GM18867 (cell line): ENCODE measurements at regions not wholly inside any gene's neighbourhood (a gene's known extent, or its start where the extent isn't known, plus 50 kb on each side); places are given as distances from the start of the nearest gene placed in this dataset.
"Not testable (repeated sequence)": the region's sequence is repeated elsewhere in the genome, so short reads cannot be mapped to it uniquely, and the experiment has no call there.

Experiments
- ATAC-seq: cut with Tn5 transposase; IDR thresholded peaks from one replicate; pipeline ENCODE4 v1.9.1; 2021; ENCODE audit warnings: mild to moderate bottlenecking, moderate library complexity; ENCODE audit not compliant: unreplicated experiment

DNA sequence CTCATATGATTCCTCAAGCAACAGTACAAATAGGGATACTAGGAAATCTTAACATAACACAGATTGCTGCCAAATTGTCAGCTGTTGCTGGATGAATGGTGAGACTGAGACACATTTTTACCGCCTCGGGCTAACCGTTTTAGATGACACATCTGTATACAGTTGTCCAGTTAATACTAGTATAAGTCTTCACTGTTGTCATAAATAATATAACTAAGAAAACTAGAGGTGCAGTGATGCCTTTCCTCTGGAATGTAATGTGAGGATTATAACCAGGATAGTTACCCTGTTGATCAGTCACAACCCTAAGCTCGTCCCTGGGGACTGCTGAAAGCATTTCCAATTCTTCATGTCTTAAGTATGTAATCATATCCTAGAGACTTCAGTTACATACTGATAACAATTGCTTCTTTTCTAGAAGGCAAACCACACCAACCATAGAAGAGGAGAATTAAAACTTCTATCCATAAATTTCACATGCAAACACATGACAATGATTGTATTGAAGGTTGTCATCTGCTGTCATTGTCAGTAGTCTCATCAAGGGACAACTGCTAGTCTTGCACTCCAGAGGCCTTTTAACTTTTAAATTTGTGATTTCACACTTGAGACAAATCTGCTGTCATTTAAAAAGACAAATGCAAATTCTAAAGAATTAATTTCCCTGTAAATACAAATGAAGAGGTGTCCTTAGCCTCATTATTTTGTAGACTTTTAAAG is 100.4 kb upstream of the SEMA3D start:
- no peak for ATAC-seq

GRCh38 chr7:85286446-85286845 is 99.6 kb upstream of the SEMA3D start:
- no peak for ATAC-seq

GRCh38 chr7:85285527-85285926 is 98.7 kb upstream of the SEMA3D start:
- no peak for ATAC-seq

DNA sequence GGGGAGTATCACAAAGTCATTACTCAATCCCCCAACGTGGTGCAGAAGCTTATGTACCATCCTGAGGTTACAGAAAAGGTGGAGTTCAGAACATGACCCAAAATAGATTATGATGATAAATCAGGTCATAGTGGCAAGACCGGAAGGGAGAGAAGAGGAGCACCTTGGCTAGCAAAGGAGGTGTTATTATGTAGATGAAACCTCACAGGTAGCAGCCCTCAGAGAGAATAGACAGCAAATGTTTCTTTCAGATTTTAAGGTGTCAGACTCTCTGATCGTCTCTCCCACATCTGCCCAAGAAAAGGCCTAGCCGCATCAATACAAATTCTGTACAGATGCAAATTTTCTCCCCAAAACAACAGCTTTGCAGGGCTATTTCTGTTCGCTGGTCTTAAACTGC is 88.3 kb upstream of the SEMA3D start:
- ATAC-seq: no peak

DNA sequence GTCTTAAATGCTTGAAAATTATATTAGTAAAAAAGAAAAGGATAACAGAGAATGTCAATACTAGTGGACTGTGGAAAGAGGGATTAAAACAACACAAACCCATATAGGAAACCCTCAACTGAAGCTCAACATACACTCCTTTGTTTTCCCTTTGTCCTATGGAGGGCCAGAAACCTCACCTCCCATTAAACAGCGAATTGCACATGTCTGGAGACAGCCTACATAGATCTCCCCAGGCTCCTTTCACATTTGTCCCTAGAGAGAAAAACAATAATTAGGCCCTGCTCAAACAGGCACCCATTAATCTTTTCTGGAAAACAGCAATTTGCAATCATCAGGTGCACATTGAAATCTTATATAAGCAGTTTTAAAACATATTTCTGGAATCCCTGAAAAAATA is 87.6 kb upstream of the SEMA3D start:
- no peak for ATAC-seq

GRCh38 chr7:85262891-85263290 is 76.0 kb upstream of the SEMA3D start:
- no peak for ATAC-seq

DNA sequence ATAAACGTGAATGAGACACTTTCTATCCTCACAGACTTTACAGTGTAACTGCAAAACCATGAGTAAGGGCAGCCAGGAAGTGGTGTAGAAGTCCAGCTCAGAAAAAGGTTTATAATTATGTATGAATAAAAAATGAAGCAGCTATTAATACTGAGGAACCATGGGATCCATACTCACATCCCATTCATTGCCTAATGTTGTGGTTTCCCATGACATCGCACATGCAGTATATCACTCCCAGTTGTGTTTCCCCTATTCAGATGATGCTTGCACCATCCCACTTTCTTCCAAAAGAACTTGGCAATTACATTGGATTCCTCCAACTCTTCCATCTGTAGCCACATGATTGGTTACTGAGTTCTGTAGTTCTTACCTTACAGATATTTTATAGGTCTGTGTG is 74.5 kb upstream of the SEMA3D start:
- no peak for ATAC-seq

GRCh38 chr7:85249787-85250186 is 62.9 kb upstream of the SEMA3D start:
- not testable (repeated sequence) for ATAC-seq

DNA sequence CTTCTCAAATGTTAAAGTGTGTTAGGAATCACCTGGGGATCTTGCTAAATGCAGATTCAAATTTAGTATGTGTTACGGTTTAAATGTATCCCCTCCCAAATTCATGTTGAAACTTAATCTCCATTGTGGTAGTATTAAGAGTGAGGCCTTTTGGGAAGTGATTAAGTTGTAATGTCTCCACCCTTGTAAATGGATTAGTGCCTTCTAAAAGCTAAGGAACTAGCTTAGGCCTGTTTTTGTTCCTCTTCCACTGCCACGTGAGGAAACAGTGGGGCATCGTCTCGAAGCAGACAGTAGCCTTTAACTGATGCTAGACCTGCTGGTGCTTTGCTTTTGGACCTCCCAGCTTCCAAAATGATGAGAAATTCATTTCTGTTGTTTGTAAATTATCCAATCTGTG is 52.3 kb upstream of the SEMA3D start:
- ATAC-seq: no peak

DNA sequence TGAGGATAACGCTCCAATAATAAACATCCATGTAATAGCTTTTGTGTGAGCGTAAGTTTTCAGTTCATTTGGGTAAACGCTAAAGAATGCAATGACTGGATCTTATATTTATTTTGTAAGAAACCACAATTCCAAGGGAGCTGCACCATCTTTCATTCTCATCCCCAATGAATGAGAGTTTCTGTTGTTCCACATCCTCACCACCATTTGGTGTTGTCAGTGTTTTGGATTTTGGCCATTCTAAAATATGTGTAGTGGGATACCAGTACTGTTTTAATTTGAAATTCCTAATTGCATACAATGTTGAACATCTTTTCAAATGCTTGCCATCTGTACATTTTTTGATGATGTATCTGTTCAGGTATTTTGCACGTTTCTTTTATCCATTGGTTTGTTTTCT is 50.9 kb upstream of the SEMA3D start:
- no peak for ATAC-seq
